HS-5 (cell line): ENCODE measurements at regions not wholly inside any gene's neighbourhood (a gene's known extent, or its start where the extent isn't known, plus 50 kb on each side); places are given as distances from the start of the nearest gene placed in this dataset.
A peak's percentile ranks its signal among the peaks of the same experiment; 100 is the strongest.
"Not testable (repeated sequence)": the region's sequence is repeated elsewhere in the genome, so short reads cannot be mapped to it uniquely, and the experiment has no call there.

Experiments used
- DNase-seq: peaks from one replicate; pipeline ENCODE4 v3.0.0-alpha.2; 2012; ENCODE audit warnings: low read depth

- DNase-seq: no peak
Measured at GRCh38 chr1:9466780-9467758, 72.2 kb upstream of the SLC25A33 start.

GRCh38 chr1:9469882-9470281 is 69.4 kb upstream of the SLC25A33 start:
- not testable (repeated sequence) for DNase-seq

GRCh38 chr1:9471679-9472078 is 67.6 kb upstream of the SLC25A33 start:
- DNase-seq: no peak

GRCh38 chr1:9472386-9473031 is 66.8 kb upstream of the SLC25A33 start:
- no peak for DNase-seq

GRCh38 chr1:9473032-9473807 is 66.0 kb upstream of the SLC25A33 start:
- peak; percentile 68 for DNase-seq

GRCh38 chr1:9475061-9475627 is 64.1 kb upstream of the SLC25A33 start:
- no peak for DNase-seq

GRCh38 chr1:9476790-9477463 is 62.3 kb upstream of the SLC25A33 start:
- DNase-seq: peak; percentile 33

GRCh38 chr1:9477535-9477934 is 61.7 kb upstream of the SLC25A33 start:
- no peak for DNase-seq

- no peak for DNase-seq
Measured at GRCh38 chr1:9478021-9478420, 61.2 kb upstream of the SLC25A33 start.

- no peak for DNase-seq
Measured at GRCh38 chr1:9481048-9481447, 58.2 kb upstream of the SLC25A33 start.

- DNase-seq: no peak
Measured at GRCh38 chr1:9482403-9482802, 56.9 kb upstream of the SLC25A33 start.

- no peak for DNase-seq
Measured at GRCh38 chr1:9482816-9483572, 56.3 kb upstream of the SLC25A33 start.

- DNase-seq: no peak
Measured at GRCh38 chr1:9486466-9487140, 52.7 kb upstream of the SLC25A33 start.
